WTC11 (cell line): ENCODE measurements at regions not wholly inside any gene's neighbourhood (a gene's known extent, or its start where the extent isn't known, plus 50 kb on each side); places are given as distances from the start of the nearest gene placed in this dataset.

ENCODE experiments used
- ATAC-seq: fragments of 200-7000 bp; cut with Tn5 transposase; 2 replicates; pipeline ENCODE4 v1.10.0; 2021; ENCODE audit warnings: mild to moderate bottlenecking, moderate library complexity
- CTCF ChIA-PET: fragments of 300-600 bp; sonication (Branson Sonifier 250); formaldehyde crosslinking; loops from one replicate; lab custom pipeline; 2021; ENCODE audit warnings: antibody characterized with exemption; lab: Charles Lee
- POLR2A ChIA-PET: fragments of 350-600 bp; sonication (Branson Sonifier 250); formaldehyde crosslinking; loops from one replicate; lab custom pipeline; 2021; ENCODE audit warnings: antibody characterized with exemption; lab: Charles Lee
- DNase-seq: peaks from one replicate; pipeline ENCODE4 v3.0.0; 2021; ENCODE audit warnings: low spot score
- H3K27ac Mint-ChIP-seq: 2 replicates; pipeline ENCODE4 v1.8.0; 2021; ENCODE audit warnings: mixed read lengths
- H3K27me3 Mint-ChIP-seq: 2 replicates; pipeline ENCODE4 v1.8.0; 2021; ENCODE audit warnings: low read depth, mild to moderate bottlenecking, moderate library complexity, mixed read lengths
- H3K36me3 Mint-ChIP-seq: 2 replicates; pipeline ENCODE4 v1.8.0; 2021; ENCODE audit warnings: mixed read lengths
- H3K4me1 Mint-ChIP-seq: 2 replicates; pipeline ENCODE4 v1.8.0; 2022; ENCODE audit warnings: mixed read lengths
- H3K4me3 Mint-ChIP-seq: 2 replicates; pipeline ENCODE4 v1.8.0; 2021; ENCODE audit warnings: mild to moderate bottlenecking, moderate library complexity, mixed read lengths
- H3K9me3 Mint-ChIP-seq: 2 replicates; pipeline ENCODE4 v1.8.0; 2021; ENCODE audit warnings: mixed read lengths
- NR1H2 ChIP-seq: sonication (generic); formaldehyde crosslinking; IDR thresholded peaks from 2 replicates; pipeline ENCODE4 v1.9.0; 2021; ENCODE audit warnings: mild to moderate bottlenecking, moderate library complexity, missing genetic modification reagents
- OVOL2 ChIP-seq: fragments of 250-450 bp; sonication (Bioruptor Pico); IDR thresholded peaks from 2 replicates; pipeline ENCODE4 v1.9.0; 2021; ENCODE audit warnings: mild to moderate bottlenecking, borderline replicate concordance
- PRRX2 ChIP-seq: fragments of 250-450 bp; sonication (Bioruptor Pico); IDR thresholded peaks from 2 replicates; pipeline ENCODE4 v1.8.0; 2021; ENCODE audit warnings: mild to moderate bottlenecking
- RORB ChIP-seq: fragments of 250-450 bp; sonication (Bioruptor Pico); IDR thresholded peaks from 2 replicates; pipeline ENCODE4 v1.9.0; 2021; ENCODE audit warnings: mild to moderate bottlenecking
- ZNF219 ChIP-seq: sonication (generic); formaldehyde crosslinking; IDR thresholded peaks from 2 replicates; pipeline ENCODE4 v1.8.0; 2023; ENCODE audit warnings: missing genetic modification reagents, mild to moderate bottlenecking, borderline replicate concordance
- ZNF317 ChIP-seq: sonication (generic); formaldehyde crosslinking; IDR thresholded peaks from 2 replicates; pipeline ENCODE4 v1.8.1; 2023; ENCODE audit warnings: low read depth, mild to moderate bottlenecking, moderate library complexity, missing genetic modification reagents, borderline replicate concordance
- TF ChIP-seq, protein P1 (sequence below): sonication (generic); formaldehyde crosslinking; IDR thresholded peaks from 2 replicates; pipeline ENCODE4 v1.8.0; 2022; ENCODE audit warnings: mild to moderate bottlenecking, missing genetic modification reagents
- TF ChIP-seq, protein P2 (sequence below): sonication (generic); formaldehyde crosslinking; IDR thresholded peaks from 2 replicates; pipeline ENCODE4 v1.8.1; 2022; ENCODE audit warnings: missing genetic modification reagents, borderline replicate concordance
- TF ChIP-seq, protein P3 (sequence below): fragments of 250-450 bp; sonication (Bioruptor Pico); IDR thresholded peaks from 2 replicates; pipeline ENCODE4 v1.8.0; 2021; ENCODE audit warnings: mild to moderate bottlenecking
- TF ChIP-seq, protein P4 (sequence below): sonication (generic); formaldehyde crosslinking; IDR thresholded peaks from 2 replicates; pipeline ENCODE4 v1.8.1; 2022; ENCODE audit warnings: low read depth, mild to moderate bottlenecking, moderate library complexity, missing genetic modification reagents, borderline replicate concordance
- TF ChIP-seq, protein P5 (sequence below): sonication (generic); formaldehyde crosslinking; IDR thresholded peaks from 2 replicates; pipeline ENCODE4 v1.8.1; 2023; ENCODE audit warnings: mild to moderate bottlenecking, missing genetic modification reagents, moderate library complexity

DNA sequence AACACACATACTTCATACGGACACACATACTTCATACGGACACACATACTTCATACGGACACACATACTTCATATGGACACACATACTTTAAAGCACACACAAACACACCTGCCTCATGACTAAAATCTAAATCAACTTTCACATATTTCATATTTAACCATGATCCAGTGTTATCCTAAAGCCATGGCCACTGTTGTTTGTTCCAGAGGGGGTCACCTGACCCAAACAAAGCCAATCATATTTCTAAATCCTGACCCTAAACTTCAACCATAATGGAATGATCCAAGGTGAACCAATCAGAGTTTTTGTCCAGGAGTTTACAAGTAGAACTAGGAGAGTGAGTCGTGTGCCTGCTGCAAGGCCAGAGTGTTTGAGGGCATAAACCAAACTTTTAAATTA is 97.2 kb upstream of the KIT start:
- CTCF ChIA-PET, result no interaction called here

DNA sequence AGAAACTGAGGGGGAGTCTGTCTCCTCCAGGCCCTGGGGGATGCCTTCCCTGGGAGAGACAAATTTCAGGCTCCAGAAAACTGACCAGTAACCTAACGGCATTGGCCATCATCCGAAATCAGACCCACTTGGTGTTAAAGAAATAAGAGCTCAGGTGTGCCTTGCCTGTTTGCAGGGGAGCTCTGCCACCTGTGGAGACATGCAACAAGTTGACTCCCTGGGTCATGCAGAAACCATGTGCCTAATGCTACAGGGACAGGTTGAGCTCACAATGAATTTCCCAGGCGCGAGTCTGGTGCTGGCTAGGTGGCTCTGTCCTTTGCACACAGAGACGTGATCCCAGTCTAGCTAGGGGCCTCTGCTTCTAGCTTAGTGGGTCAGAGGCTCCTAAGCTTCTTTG is 95.8 kb upstream of the KIT start:
- no peak for ATAC-seq
- DNase-seq, result no peak
- Mint-ChIP-seq H3K4me1 (peaks cover 8% of the 10 kb centered on the region), H3K27ac (no peak overlapping the region), H3K4me3 (no peak overlapping the region), H3K27me3 (no peaks in the 10 kb centered on the region), H3K9me3 (no peaks in the 10 kb centered on the region), H3K36me3 (no peaks in the 10 kb centered on the region)
- no peak for TF ChIP-seq ZNF317 (CRISPR knock-in tag)
- TF ChIP-seq, protein P1, sequence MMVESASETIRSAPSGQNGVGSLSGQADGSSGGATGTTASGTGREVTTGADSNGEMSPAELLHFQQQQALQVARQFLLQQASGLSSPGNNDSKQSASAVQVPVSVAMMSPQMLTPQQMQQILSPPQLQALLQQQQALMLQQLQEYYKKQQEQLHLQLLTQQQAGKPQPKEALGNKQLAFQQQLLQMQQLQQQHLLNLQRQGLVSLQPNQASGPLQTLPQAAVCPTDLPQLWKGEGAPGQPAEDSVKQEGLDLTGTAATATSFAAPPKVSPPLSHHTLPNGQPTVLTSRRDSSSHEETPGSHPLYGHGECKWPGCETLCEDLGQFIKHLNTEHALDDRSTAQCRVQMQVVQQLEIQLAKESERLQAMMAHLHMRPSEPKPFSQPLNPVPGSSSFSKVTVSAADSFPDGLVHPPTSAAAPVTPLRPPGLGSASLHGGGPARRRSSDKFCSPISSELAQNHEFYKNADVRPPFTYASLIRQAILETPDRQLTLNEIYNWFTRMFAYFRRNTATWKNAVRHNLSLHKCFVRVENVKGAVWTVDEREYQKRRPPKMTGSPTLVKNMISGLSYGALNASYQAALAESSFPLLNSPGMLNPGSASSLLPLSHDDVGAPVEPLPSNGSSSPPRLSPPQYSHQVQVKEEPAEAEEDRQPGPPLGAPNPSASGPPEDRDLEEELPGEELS (CRISPR knock-in tag), result no peak
- TF ChIP-seq OVOL2 (CRISPR knock-in tag), result no peak
- CTCF ChIA-PET, result interaction anchor here (1.0 kb wide), 1 partner anchor 107 kb away, joined by 3 read pairs; no protein-coding TSS in a partner anchor
- POLR2A ChIA-PET, result interaction anchor here (0.5 kb wide), 1 partner anchor 554 kb away, joined by 6 read pairs; no protein-coding TSS in a partner anchor

More for the DNA sequence above, 97.2 kb upstream of the KIT start:
- Mint-ChIP-seq H3K9me3 (no peaks in the 10 kb centered on the region), H3K36me3 (no peaks in the 10 kb centered on the region), H3K4me3 (no peak overlapping the region), H3K4me1 (peaks cover 8% of the 10 kb centered on the region), H3K27ac (no peak overlapping the region), H3K27me3 (no peaks in the 10 kb centered on the region)
- no peak for DNase-seq
- no peak for ATAC-seq
- POLR2A ChIA-PET, result no interaction called here
- TF ChIP-seq, protein P2, sequence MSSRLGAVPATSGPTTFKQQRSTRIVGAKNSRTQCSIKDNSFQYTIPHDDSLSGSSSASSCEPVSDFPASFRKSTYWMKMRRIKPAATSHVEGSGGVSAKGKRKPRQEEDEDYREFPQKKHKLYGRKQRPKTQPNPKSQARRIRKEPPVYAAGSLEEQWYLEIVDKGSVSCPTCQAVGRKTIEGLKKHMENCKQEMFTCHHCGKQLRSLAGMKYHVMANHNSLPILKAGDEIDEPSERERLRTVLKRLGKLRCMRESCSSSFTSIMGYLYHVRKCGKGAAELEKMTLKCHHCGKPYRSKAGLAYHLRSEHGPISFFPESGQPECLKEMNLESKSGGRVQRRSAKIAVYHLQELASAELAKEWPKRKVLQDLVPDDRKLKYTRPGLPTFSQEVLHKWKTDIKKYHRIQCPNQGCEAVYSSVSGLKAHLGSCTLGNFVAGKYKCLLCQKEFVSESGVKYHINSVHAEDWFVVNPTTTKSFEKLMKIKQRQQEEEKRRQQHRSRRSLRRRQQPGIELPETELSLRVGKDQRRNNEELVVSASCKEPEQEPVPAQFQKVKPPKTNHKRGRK (CRISPR knock-in tag), result no peak
- TF ChIP-seq, protein P3, sequence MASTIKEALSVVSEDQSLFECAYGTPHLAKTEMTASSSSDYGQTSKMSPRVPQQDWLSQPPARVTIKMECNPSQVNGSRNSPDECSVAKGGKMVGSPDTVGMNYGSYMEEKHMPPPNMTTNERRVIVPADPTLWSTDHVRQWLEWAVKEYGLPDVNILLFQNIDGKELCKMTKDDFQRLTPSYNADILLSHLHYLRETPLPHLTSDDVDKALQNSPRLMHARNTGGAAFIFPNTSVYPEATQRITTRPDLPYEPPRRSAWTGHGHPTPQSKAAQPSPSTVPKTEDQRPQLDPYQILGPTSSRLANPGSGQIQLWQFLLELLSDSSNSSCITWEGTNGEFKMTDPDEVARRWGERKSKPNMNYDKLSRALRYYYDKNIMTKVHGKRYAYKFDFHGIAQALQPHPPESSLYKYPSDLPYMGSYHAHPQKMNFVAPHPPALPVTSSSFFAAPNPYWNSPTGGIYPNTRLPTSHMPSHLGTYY (CRISPR knock-in tag), result no peak
- TF ChIP-seq NR1H2 (CRISPR knock-in tag) (no peak), ZNF219 (no peak), RORB (CRISPR knock-in tag) (no peak)
- TF ChIP-seq, protein P4, sequence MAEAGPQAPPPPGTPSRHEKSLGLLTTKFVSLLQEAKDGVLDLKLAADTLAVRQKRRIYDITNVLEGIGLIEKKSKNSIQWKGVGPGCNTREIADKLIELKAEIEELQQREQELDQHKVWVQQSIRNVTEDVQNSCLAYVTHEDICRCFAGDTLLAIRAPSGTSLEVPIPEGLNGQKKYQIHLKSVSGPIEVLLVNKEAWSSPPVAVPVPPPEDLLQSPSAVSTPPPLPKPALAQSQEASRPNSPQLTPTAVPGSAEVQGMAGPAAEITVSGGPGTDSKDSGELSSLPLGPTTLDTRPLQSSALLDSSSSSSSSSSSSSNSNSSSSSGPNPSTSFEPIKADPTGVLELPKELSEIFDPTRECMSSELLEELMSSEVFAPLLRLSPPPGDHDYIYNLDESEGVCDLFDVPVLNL (CRISPR knock-in tag), result no peak
- TF ChIP-seq, protein P5, sequence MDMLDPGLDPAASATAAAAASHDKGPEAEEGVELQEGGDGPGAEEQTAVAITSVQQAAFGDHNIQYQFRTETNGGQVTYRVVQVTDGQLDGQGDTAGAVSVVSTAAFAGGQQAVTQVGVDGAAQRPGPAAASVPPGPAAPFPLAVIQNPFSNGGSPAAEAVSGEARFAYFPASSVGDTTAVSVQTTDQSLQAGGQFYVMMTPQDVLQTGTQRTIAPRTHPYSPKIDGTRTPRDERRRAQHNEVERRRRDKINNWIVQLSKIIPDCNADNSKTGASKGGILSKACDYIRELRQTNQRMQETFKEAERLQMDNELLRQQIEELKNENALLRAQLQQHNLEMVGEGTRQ (CRISPR knock-in tag), result no peak

DNA sequence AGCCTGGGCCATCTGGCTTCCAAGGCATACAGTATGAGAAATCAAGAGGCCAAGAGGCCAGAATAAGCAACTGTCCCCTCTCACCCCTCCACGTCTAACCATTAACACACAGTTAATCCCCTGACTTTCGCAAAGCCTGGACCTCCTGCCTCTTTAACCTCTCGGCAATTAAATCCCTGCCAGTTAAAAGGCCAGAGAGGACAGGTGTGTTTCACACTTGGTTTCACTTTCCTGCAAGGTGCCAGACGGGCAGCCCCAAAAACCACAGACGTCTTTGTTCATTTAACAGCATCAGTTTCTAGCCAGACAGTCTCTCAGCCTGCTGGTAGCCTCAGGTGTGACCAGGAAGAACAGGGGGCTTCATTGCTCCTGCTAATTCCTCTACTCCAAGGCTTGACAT is 91.1 kb upstream of the KIT start:
- H3K36me3 Mint-ChIP-seq, result no peaks in the 10 kb centered on the region
- DNase-seq (no peak), ATAC-seq (no peak; the same call in 1 of the 2 replicates)
- TF ChIP-seq PRRX2 (CRISPR knock-in tag), result no peak
- TF ChIP-seq, protein P2 (CRISPR knock-in tag), result no peak
- no peak overlapping the region for H3K4me3 Mint-ChIP-seq
- H3K27me3 Mint-ChIP-seq, result peaks cover 24% of the 10 kb centered on the region
- H3K4me1 Mint-ChIP-seq, result peaks cover 15% of the 10 kb centered on the region
- ChIA-PET POLR2A (no interaction called here), CTCF (no interaction called here)
- H3K27ac Mint-ChIP-seq, result no peak overlapping the region
- no peaks in the 10 kb centered on the region for H3K9me3 Mint-ChIP-seq
